HepG2 (cell line): ENCODE measurements at regions not wholly inside any gene's neighbourhood (a gene's known extent, or its start where the extent isn't known, plus 50 kb on each side); places are given as distances from the start of the nearest gene placed in this dataset.

ENCODE experiments used
- AHDC1 ChIP-seq: sonication (generic); formaldehyde crosslinking; IDR thresholded peaks from 2 replicates; pipeline ENCODE4 v1.5.1; 2020; ENCODE audit warnings: mild to moderate bottlenecking, missing genetic modification reagents, borderline replicate concordance
- ATF7 ChIP-seq, 2 experiments: fragments of 450-650 bp in 1 of 2; sonication (generic) in 1 of 2; formaldehyde crosslinking in 1 of 2; IDR thresholded peaks; 2 replicates each; pipeline versions ENCODE4 v1.4.0 to v1.6.1; 2016 to 2020; ENCODE audit warnings: antibody characterized with exemption in 1 of 2, mild to moderate bottlenecking in 1 of 2, missing genetic modification reagents in 1 of 2
- BATF2 ChIP-seq: sonication (generic); formaldehyde crosslinking; IDR thresholded peaks from 2 replicates; pipeline ENCODE4 v1.8.0; 2022; ENCODE audit warnings: mild to moderate bottlenecking, missing genetic modification reagents, moderate library complexity
- BCL3 ChIP-seq: sonication (generic); formaldehyde crosslinking; IDR thresholded peaks from 2 replicates; pipeline ENCODE4 v1.5.1; 2020; ENCODE audit warnings: mild to moderate bottlenecking, missing genetic modification reagents, moderate library complexity
- CREM ChIP-seq, 2 experiments: sonication (generic) in 1 of 2; formaldehyde crosslinking in 1 of 2; IDR thresholded peaks; 2 replicates each; pipeline versions ENCODE4 v1.4.0 to v1.6.1; 2016 to 2020; ENCODE audit warnings: antibody characterized with exemption in 1 of 2, mild to moderate bottlenecking in 1 of 2, missing genetic modification reagents in 1 of 2
- CTCF ChIP-seq: sonication (generic); formaldehyde crosslinking; IDR thresholded peaks from 2 replicates; pipeline ENCODE4 v1.5.0; 2020; ENCODE audit warnings: mild to moderate bottlenecking, missing genetic modification reagents, moderate library complexity
- KLF12 ChIP-seq: sonication (generic); formaldehyde crosslinking; IDR thresholded peaks from 2 replicates; pipeline ENCODE4 v1.4.0; 2020; ENCODE audit warnings: missing genetic modification reagents, borderline replicate concordance
- POLR2A ChIP-seq, 2 experiments: IDR thresholded peaks; 2 replicates each; pipeline ENCODE4 v1.6.1; 2011; ENCODE audit warnings: low read depth in 2 of 2, low read length in 2 of 2, mild to moderate bottlenecking in 1 of 2, moderate library complexity in 1 of 2; ENCODE audit not compliant: insufficient read depth in 1 of 2
- RCOR2 ChIP-seq: IDR thresholded peaks from 2 replicates; pipeline ENCODE4 v1.6.1; 2016; ENCODE audit warnings: missing biosample characterization, missing genetic modification reagents
- SP1 ChIP-seq, 2 experiments: fragments of 450-650 bp in 1 of 2; sonication (generic) in 1 of 2; formaldehyde crosslinking in 1 of 2; IDR thresholded peaks; 2 replicates each; pipeline versions ENCODE4 v1.4.0 to v1.6.1; 2016 to 2020; ENCODE audit warnings: missing genetic modification reagents in 1 of 2
- THAP7 ChIP-seq: sonication (generic); formaldehyde crosslinking; IDR thresholded peaks from 2 replicates; pipeline ENCODE4 v1.8.1; 2023; ENCODE audit warnings: mild to moderate bottlenecking, missing genetic modification reagents
- TMF1 ChIP-seq: sonication (generic); formaldehyde crosslinking; IDR thresholded peaks from 2 replicates; pipeline ENCODE4 v1.8.1; 2022; ENCODE audit warnings: low read depth, missing genetic modification reagents
- ZNF556 ChIP-seq: sonication (generic); formaldehyde crosslinking; IDR thresholded peaks from 2 replicates; pipeline ENCODE4 v1.4.0; 2020; ENCODE audit warnings: mild to moderate bottlenecking, missing genetic modification reagents, borderline replicate concordance
- ZNF704 ChIP-seq: sonication (generic); formaldehyde crosslinking; IDR thresholded peaks from 2 replicates; pipeline ENCODE4 v1.8.1; 2023; ENCODE audit warnings: mild to moderate bottlenecking, inconsistent platforms, moderate library complexity, missing genetic modification reagents, borderline replicate concordance

- TF ChIP-seq CREM (IDR thresholded peaks at IDR 0.05) (no peak), CREM (CRISPR knock-in tag; IDR thresholded peaks at IDR 0.05) (no peak), RCOR2 (CRISPR knock-in tag) (no peak), THAP7 (CRISPR knock-in tag) (no peak), ZNF556 (CRISPR knock-in tag) (no peak), ZNF704 (no peak), TMF1 (CRISPR knock-in tag) (no peak), CTCF (CRISPR knock-in tag) (no peak), AHDC1 (CRISPR knock-in tag) (no peak), KLF12 (CRISPR knock-in tag) (no peak), POLR2A (IDR thresholded peaks at IDR 0.05; ENCODE audit: insufficient read depth in 1 of 2, low read depth in 2 of 2, low read length in 2 of 2) (no peak), BATF2 (CRISPR knock-in tag) (no peak), ATF7 (IDR thresholded peaks at IDR 0.05) (no peak), ATF7 (CRISPR knock-in tag; IDR thresholded peaks at IDR 0.05) (no peak), BCL3 (no peak), SP1 (IDR thresholded peaks at IDR 0.05) (no peak), SP1 (CRISPR knock-in tag; IDR thresholded peaks at IDR 0.05) (no peak)
These were observed 233.4 kb downstream of the PTN start for GRCh38 chr7:137110091-137110509.
